GM19395 (cell line): ENCODE measurements at regions not wholly inside any gene's neighbourhood (a gene's known extent, or its start where the extent isn't known, plus 50 kb on each side); places are given as distances from the start of the nearest gene placed in this dataset.

ENCODE experiments used
- ATAC-seq: cut with Tn5 transposase; IDR thresholded peaks from one replicate; pipeline ENCODE4 v1.9.1; 2021; ENCODE audit warnings: mild to moderate bottlenecking, moderate library complexity; ENCODE audit not compliant: unreplicated experiment

GRCh38 chr20:40416274-40416673 lies 272.8 kb downstream of the MAFB start:
- ATAC-seq: no peak

GRCh38 chr20:40414843-40415615 lies 274.0 kb downstream of the MAFB start:
- ATAC-seq: no peak

- no peak for ATAC-seq
Measured at GRCh38 chr20:40410028-40410427, 279.0 kb downstream of the MAFB start.

- no peak for ATAC-seq
Measured at GRCh38 chr20:40397467-40397866, 291.6 kb downstream of the MAFB start.

- ATAC-seq: no peak
Measured at GRCh38 chr20:40393197-40394079, 295.6 kb downstream of the MAFB start.

- ATAC-seq: no peak
Measured at GRCh38 chr20:40390654-40391053, 298.4 kb downstream of the MAFB start.

GRCh38 chr20:40370800-40371199 lies 318.2 kb downstream of the MAFB start:
- ATAC-seq: no peak

GRCh38 chr20:40368876-40369275 lies 320.2 kb downstream of the MAFB start:
- ATAC-seq: no peak

GRCh38 chr20:40361916-40362315 lies 327.1 kb downstream of the MAFB start:
- ATAC-seq: no peak

GRCh38 chr20:40359131-40359912 lies 329.7 kb downstream of the MAFB start:
- ATAC-seq: no peak

- ATAC-seq: no peak
Measured at GRCh38 chr20:40354880-40355279, 334.2 kb downstream of the MAFB start.

GRCh38 chr20:40343390-40343789 lies 345.6 kb downstream of the MAFB start:
- no peak for ATAC-seq

- ATAC-seq: no peak
Measured at GRCh38 chr20:40341561-40341960, 347.5 kb downstream of the MAFB start.

- ATAC-seq: no peak
Measured at GRCh38 chr20:40339661-40340449, 349.2 kb downstream of the MAFB start.

GRCh38 chr20:40336533-40336932 lies 352.5 kb downstream of the MAFB start:
- ATAC-seq: no peak

GRCh38 chr20:40335901-40336351 lies 353.1 kb downstream of the MAFB start:
- no peak for ATAC-seq

GRCh38 chr20:40335437-40335836 lies 353.6 kb downstream of the MAFB start:
- ATAC-seq: no peak

GRCh38 chr20:40333591-40333990 lies 355.4 kb downstream of the MAFB start:
- ATAC-seq: no peak

- ATAC-seq: no peak
Measured at GRCh38 chr20:40331807-40332560, 357.1 kb downstream of the MAFB start.

- ATAC-seq: no peak
Measured at GRCh38 chr20:40331249-40331648, 357.8 kb downstream of the MAFB start.
